ENCODE measurements at regions not wholly inside any gene's neighbourhood (a gene's known extent, or its start where the extent isn't known, plus 50 kb on each side); places are given as distances from the start of the nearest gene placed in this dataset.

- DNase-seq: no peak
These were observed 274.1 kb upstream of the SASH1 start for GRCh38 chr6:148068437-148069061.

- DNase-seq: no peak
These were observed 273.4 kb upstream of the SASH1 start for GRCh38 chr6:148069256-148069655.

GRCh38 chr6:148074291-148074690 lies 268.3 kb upstream of the SASH1 start:
- DNase-seq: no peak

GRCh38 chr6:148074738-148075137 lies 267.9 kb upstream of the SASH1 start:
- DNase-seq: no peak

- DNase-seq: no peak
These were observed 267.3 kb upstream of the SASH1 start for GRCh38 chr6:148075352-148075751.

DNA sequence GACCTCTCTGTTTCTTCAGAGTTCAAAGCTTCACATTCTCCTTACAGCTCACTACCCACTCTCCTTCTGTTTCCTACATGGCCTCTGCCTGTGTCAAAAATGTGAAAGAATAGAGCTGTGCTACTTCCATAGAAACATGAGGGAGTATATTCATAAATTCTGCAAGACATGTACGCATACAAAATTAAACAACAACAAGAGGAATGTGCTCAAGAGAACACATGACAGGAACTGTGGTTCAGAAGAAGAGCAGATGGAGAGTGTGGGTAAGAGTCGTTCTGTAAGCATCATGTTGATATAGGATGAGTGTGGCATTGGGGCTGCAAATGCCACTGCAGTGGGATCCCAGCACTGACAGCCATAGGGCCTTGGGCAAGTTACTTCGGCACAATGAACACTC lies 266.6 kb upstream of the SASH1 start:
- DNase-seq: no peak

GRCh38 chr6:148080315-148080714 lies 262.3 kb upstream of the SASH1 start:
- DNase-seq: no peak

- no peak for DNase-seq
These were observed 261.6 kb upstream of the SASH1 start for GRCh38 chr6:148081076-148081475.

DNA sequence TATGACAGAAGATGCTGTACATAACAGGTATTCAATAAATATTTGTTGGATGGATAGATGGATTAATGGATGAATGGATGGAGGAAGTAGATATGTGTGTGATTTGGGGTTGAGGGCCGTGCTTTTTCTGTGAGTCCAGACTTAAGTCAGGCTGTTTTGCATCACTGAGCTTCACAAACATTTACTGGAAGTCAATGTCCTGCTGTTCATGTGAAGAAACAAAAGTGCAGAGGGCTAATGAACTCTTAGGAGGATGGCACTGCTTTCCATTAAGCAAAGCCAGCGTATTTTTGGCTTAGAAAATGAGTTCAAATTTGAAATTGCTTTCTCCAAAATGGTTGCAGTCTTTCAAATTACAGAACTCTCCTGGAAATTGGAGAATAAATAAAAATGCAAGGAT lies 260.6 kb upstream of the SASH1 start:
- DNase-seq: no peak

- DNase-seq: no peak
These were observed 259.9 kb upstream of the SASH1 start for GRCh38 chr6:148082696-148083095.

DNA sequence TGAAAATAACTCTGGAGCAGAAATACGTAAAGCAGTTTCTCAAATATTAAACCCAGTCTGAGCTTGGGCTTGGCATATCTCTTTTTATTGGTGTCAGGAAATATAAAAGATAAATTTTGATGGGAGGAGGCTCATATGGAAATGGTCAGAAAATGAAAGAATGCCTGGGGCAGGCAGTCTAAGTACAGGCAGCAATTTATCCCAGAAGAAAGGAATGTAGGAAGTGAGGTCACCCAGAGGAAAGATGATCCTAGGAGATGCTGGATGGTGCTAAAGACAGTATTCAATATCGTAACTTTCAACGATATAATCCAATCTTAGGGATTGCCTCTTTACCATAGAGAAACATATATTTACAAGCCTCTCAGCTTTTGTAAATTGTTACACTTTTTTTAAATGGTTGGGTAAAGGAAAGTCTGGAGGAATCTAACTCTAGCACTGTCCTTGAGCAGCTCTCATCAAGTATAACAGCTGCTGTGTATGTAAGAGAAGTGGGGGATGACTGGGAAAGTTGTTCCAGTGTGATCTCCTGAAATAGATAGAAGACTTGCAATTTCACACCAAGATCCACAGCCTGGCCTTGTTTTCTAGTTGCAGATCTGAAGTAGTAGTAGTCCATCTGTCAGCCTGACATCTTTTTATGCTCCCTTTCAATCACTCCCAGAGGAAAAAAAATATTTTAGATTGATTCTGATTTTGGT lies 256.9 kb upstream of the SASH1 start:
- DNase-seq: no peak

- no peak for DNase-seq
These were observed 256.3 kb upstream of the SASH1 start for GRCh38 chr6:148086386-148086785.

DNA sequence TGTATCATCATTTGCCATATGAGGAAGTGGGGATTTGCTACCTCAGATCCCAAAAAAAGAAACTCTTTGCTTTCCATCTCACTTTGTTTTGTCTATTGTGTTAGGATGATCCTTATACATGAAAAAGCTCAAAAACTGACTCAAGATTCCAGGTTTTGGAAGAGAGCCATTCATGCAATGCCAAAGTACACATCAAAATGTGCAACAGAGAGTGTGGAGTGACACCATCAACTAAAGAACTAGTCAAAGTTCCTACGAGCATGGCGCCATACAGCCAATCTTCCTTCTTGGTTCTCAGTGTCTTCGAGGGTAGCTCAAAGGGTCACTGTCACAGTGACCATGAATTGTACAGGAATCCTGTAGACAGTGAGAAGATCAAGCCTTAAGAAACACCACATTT lies 255.8 kb upstream of the SASH1 start:
- no peak for DNase-seq

GRCh38 chr6:148087659-148088058 lies 255.0 kb upstream of the SASH1 start:
- no peak for DNase-seq

GRCh38 chr6:148090326-148090725 lies 252.3 kb upstream of the SASH1 start:
- no peak for DNase-seq

GRCh38 chr6:148091394-148091793 lies 251.2 kb upstream of the SASH1 start:
- no peak for DNase-seq

DNA sequence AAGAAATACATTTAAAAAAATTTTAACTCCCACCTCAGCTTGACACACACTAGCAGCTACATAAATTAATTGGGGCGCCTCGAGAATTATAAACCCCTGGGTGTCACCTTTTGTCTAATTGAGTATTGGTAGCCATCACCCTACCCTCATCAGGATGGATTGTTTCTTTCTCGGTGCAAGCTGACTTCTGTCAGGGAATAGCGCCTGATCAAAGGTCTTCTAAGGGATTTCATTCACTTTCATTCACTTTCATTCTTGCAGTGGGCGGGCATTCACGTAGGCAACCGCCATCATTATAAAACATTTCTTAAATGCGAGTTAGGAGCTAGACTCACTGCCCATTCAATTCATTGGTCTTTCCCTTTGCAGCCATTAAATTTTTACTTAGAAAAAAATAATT lies 239.2 kb upstream of the SASH1 start:
- DNase-seq: no peak

DNA sequence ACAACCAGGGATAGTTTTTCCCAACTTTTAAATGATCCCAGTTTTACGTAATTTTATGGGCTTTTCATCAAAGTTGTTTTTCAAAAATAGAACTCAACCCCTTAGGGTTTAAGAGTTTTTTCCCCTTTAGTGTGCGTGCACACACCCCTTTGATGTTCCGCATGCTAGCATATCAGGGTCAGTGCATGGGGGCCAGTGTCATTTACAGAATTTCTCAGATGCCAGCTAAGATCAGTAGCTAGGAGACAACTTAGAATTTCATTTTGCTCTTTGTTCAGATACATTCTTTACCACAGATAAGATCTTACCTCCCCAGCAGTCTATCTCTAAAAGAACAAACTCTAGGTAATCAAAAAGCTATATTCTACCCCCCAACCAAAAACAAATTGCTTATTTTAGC lies 238.5 kb upstream of the SASH1 start:
- DNase-seq: no peak

- DNase-seq: no peak
These were observed 236.9 kb upstream of the SASH1 start for GRCh38 chr6:148105695-148106094.

GRCh38 chr6:148107911-148108310 lies 234.7 kb upstream of the SASH1 start:
- no peak for DNase-seq

GRCh38 chr6:148109732-148110131 lies 232.9 kb upstream of the SASH1 start:
- no peak for DNase-seq

DNA sequence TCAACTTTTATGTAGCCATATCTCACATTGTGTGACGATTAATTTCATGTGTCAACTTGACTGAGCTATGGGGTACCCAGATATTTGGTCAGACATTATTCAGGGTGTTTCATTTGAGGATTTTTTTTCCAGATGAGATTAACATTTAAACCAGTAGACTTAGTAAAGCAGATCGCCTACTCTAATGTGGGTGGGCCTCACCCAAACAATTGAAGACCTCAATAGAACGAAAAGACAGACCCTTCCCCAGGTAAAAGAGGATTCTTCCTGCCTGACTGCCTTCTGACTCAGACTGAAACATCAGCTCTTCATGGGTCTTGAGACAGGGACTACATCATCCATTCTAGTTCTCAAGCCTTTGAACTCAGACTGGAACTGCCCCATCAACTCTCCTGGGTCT lies 231.7 kb upstream of the SASH1 start:
- DNase-seq: no peak

- no peak for DNase-seq
These were observed 229.8 kb upstream of the SASH1 start for GRCh38 chr6:148112851-148113319.

GRCh38 chr6:148116001-148116400 lies 226.6 kb upstream of the SASH1 start:
- DNase-seq: no peak

GRCh38 chr6:148118244-148118643 lies 224.4 kb upstream of the SASH1 start:
- no peak for DNase-seq
